ENCODE measurements at regions not wholly inside any gene's neighbourhood (a gene's known extent, or its start where the extent isn't known, plus 50 kb on each side); places are given as distances from the start of the nearest gene placed in this dataset.

GRCh38 chr6:4396044-4396443 is 260.7 kb upstream of the ECI2 start:
- TF ChIP-seq, protein P1, sequence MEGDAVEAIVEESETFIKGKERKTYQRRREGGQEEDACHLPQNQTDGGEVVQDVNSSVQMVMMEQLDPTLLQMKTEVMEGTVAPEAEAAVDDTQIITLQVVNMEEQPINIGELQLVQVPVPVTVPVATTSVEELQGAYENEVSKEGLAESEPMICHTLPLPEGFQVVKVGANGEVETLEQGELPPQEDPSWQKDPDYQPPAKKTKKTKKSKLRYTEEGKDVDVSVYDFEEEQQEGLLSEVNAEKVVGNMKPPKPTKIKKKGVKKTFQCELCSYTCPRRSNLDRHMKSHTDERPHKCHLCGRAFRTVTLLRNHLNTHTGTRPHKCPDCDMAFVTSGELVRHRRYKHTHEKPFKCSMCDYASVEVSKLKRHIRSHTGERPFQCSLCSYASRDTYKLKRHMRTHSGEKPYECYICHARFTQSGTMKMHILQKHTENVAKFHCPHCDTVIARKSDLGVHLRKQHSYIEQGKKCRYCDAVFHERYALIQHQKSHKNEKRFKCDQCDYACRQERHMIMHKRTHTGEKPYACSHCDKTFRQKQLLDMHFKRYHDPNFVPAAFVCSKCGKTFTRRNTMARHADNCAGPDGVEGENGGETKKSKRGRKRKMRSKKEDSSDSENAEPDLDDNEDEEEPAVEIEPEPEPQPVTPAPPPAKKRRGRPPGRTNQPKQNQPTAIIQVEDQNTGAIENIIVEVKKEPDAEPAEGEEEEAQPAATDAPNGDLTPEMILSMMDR (IDR thresholded peaks at IDR 0.05) = no peak
- Histone ChIP-seq H3K27me3 (no peaks in the 10 kb centered on the region), H3K27ac (no peak overlapping the region), H3K9me3 (no peaks in the 10 kb centered on the region), H3K4me3 (no peak overlapping the region), H3K36me3 (no peaks in the 10 kb centered on the region), H3K4me1 (peaks cover 0 to 31% of the 10 kb centered on the region in 2 donors)
- DNase-seq (ENCODE audit: low spot score) = no peak

GRCh38 chr6:4395386-4395785 is 260.0 kb upstream of the ECI2 start:
- Histone ChIP-seq H3K27ac (no peak overlapping the region), H3K4me1 (peaks cover 0 to 31% of the 10 kb centered on the region in 2 donors), H3K27me3 (no peaks in the 10 kb centered on the region), H3K9me3 (no peaks in the 10 kb centered on the region), H3K4me3 (no peak overlapping the region), H3K36me3 (no peaks in the 10 kb centered on the region)
- DNase-seq (ENCODE audit: low spot score) = no peak
- TF ChIP-seq, protein P1 (IDR thresholded peaks at IDR 0.05) = no peak

GRCh38 chr6:4394786-4395185 is 259.4 kb upstream of the ECI2 start:
- Histone ChIP-seq H3K27me3 (no peaks in the 10 kb centered on the region), H3K9me3 (no peaks in the 10 kb centered on the region), H3K4me3 (no peak overlapping the region), H3K36me3 (no peaks in the 10 kb centered on the region), H3K4me1 (peaks cover 0 to 28% of the 10 kb centered on the region in 2 donors), H3K27ac (no peak overlapping the region)
- no peak for DNase-seq (ENCODE audit: low spot score)
- TF ChIP-seq, protein P1 (IDR thresholded peaks at IDR 0.05) = no peak

DNA sequence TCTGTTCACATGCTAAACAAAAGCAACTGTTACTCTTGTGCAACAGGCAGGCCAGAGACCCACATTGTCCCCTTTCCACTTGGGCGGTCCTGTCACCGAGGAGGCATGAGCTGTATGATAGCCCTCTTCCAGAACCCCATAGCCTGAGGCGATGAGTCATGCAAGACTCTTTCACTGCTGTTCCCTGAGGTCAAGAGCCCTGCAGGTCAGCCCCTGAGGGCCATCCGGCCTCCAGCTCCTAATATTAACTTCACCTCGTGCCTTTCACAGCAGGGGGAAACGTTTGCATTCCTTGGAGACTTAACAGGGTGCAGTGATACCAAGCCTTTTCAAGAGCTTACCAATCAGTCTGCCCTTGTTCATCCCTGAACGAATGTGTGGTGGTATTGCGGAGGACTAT is 253.3 kb upstream of the ECI2 start:
- Histone ChIP-seq H3K36me3 (no peaks in the 10 kb centered on the region), H3K4me3 (no peak overlapping the region), H3K4me1 (no peaks in the 10 kb centered on the region), H3K27me3 (no peaks in the 10 kb centered on the region), H3K9me3 (peaks cover 0 to 13% of the 10 kb centered on the region in 2 donors), H3K27ac (no peak overlapping the region)
- TF ChIP-seq, protein P1 (IDR thresholded peaks at IDR 0.05) = no peak
- no peak for DNase-seq (ENCODE audit: low spot score)

DNA sequence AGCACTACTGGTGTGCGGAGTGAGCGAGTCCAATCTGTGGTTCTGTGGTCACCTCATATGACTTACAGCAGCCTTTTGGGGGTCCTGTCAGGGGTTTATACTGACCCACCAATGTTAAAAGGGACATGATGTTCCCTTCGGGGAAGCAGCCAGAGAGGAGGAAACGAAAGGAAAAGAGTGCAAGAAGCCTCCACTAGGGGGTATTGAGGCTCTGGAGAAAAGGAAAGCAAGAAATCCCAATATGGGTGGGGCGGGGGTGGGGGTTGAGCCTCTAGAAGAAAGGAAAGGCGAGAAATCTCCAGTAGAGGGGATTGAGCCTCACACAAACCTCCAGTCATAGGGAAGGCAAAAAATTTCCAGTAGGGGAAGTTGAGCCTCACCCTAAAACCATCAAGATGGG is 249.3 kb upstream of the ECI2 start:
- H3K27me3 ChIP-seq = no peaks in the 10 kb centered on the region
- no peak overlapping the region for H3K27ac ChIP-seq
- H3K9me3 ChIP-seq = peaks cover 0 to 18% of the 10 kb centered on the region in 2 donors
- TF ChIP-seq, protein P1 (IDR thresholded peaks at IDR 0.05) = peak in 1 of 2 donors; percentile 22
- DNase-seq (ENCODE audit: low spot score) = no peak
- H3K4me1 ChIP-seq = peaks cover 0 to 20% of the 10 kb centered on the region in 2 donors
- H3K4me3 ChIP-seq = no peak overlapping the region
- no peaks in the 10 kb centered on the region for H3K36me3 ChIP-seq

DNA sequence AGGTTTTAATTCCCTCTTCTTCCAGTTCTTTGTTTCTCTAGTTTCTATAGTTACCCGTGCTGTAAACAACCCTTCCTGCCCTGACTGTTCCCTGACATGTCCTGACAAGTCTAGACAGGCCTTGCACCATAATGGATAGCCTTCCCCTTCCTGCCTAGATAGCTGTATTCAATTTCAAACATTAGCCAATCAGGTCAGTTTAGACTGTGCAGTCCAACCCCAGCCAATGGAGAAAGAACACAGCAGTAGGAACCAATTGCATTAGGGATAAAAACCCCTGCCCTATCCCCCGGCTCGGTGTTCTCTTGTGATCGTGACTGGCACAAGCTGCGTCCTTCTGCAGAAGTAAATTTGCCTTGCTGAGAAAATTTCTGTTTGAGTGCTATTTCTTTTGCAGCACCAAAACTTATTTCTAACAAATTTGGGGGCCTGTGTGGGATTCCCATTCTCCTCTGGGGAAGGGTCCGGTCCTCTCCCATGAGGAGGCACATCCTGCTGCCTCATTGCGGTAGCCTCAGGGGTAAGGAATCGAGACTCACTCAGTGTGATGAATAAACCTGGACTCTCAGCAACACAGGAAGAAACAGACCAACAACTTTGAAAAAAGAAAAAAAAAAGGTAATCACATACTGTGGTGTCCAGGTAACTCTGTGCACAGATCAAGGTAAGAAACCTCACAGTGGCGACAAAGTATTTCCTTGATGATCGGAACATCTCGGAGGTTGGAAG is 248.7 kb upstream of the ECI2 start:
- no peak overlapping the region for H3K4me3 ChIP-seq
- no peaks in the 10 kb centered on the region for H3K36me3 ChIP-seq
- peaks cover 0 to 18% of the 10 kb centered on the region in 2 donors for H3K9me3 ChIP-seq
- no peaks in the 10 kb centered on the region for H3K27me3 ChIP-seq
- no peak for DNase-seq (ENCODE audit: low spot score)
- H3K27ac ChIP-seq = no peak overlapping the region
- TF ChIP-seq, protein P1 (IDR thresholded peaks at IDR 0.05) = no peak
- H3K4me1 ChIP-seq = peaks cover 0 to 20% of the 10 kb centered on the region in 2 donors

All from right atrium auricular region (tissue), 2 donors.